GM18517 (cell line): ENCODE measurements at regions not wholly inside any gene's neighbourhood (a gene's known extent, or its start where the extent isn't known, plus 50 kb on each side); places are given as distances from the start of the nearest gene placed in this dataset.
"Not testable (repeated sequence)": the region's sequence is repeated elsewhere in the genome, so short reads cannot be mapped to it uniquely, and the experiment has no call there.

ENCODE experiments used
- ATAC-seq: cut with Tn5 transposase; IDR thresholded peaks from one replicate; pipeline ENCODE4 v1.9.1; 2021; ENCODE audit warnings: mild to moderate bottlenecking, moderate library complexity; ENCODE audit not compliant: unreplicated experiment

DNA sequence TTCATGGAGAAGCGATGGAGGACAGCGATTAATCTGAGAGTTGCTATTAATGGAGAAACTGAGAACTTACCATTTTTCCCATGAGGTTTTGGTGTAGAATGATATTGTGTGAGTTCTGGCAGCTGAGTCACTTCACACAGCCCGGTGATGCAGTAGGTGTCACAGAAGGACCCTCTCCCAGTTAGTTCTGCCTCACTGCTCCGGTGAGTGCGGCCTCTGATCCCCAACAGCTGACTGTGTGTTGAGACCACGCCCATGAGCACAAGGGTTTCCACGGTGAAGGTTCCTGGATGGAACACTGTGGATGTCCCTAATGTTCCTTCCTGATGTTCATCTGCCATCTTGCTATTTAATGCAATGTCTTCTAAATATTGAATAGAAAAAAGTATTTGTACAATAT, 114.0 kb upstream of the SULF2 start:
- ATAC-seq = not testable (repeated sequence)

GRCh38 chr20:47897461-47897860, 112.2 kb upstream of the SULF2 start:
- ATAC-seq = no peak

DNA sequence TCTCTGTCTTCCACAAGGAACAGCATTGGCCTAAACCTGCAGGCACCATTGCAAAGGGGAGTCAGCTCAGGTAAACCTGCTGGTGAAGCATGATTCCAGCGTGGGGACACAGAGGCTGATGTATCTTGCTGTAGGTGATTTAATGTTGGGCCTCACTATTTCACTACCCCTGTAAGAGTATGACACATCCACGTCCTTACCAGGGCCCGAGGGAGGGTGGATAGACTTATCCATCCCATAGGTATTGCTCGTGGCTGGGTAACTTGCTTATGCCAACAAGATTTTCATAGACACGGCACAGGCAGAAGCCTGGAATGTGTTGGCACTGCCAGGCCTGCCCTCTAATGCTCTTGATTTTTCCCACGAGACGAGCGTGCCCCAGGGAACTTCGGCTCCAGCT, 107.4 kb upstream of the SULF2 start:
- not testable (repeated sequence) for ATAC-seq

- ATAC-seq = not testable (repeated sequence)
Measured at GRCh38 chr20:47890708-47891107, 105.4 kb upstream of the SULF2 start.

DNA sequence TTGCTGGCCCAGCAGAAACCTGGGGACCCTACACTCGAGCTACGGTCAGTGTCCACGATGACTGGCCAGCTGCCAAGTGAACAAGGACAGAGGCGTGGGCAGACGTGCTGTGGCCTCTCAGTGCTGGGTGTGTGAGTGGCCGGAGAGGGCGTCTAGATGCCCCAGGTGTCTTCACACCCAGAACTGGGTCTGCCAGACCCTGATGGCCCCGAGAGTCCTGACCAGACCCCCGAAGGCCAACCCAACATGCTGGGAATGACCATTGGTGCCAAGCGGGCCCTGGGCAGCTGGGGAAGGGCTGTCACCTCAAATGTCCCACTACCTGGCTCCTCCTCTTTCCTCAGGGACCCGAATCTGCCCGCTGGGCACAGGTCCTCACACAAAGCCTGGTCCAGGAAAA, 104.5 kb upstream of the SULF2 start:
- ATAC-seq = not testable (repeated sequence)

DNA sequence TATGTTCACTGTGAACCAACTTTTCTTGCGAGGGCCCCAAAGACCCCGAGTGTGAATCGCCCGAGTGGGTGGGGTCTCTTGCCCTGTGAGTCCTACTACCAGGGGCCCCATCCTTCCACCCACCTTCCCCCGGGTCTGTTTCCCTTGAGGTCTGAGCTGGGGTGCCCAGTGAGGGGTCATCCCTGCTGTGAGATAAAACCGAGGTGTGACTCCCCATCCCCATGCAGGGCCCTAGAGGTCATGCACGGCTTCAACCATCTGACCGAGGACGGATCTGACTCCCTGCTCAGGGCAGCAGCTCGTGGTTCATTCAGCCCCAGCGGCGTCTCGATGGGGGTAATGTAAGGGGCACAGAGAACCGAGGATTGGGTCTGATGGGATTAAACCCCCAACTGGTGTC, 103.1 kb upstream of the SULF2 start:
- no peak for ATAC-seq

GRCh38 chr20:47887477-47888080, 102.3 kb upstream of the SULF2 start:
- ATAC-seq = no peak

DNA sequence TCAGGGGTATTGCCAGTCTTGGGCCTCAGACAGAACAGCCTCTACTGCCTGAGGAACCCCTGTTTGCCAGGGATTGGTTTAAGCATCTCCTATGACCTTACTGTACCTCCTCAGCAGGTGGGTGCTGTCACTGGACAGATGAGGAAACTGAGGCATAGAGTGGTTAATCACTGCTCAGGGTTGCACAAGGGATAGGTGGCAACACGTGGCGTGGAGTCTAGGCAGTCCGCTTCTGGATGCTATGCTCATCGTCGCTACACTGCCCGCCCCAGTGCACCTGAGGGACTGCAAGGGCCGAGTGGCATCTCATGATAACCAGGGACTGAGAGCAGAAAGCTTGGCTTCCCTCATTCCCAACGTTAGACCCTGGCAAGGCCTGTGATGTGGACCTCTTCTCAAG, 101.8 kb upstream of the SULF2 start:
- no peak for ATAC-seq

DNA sequence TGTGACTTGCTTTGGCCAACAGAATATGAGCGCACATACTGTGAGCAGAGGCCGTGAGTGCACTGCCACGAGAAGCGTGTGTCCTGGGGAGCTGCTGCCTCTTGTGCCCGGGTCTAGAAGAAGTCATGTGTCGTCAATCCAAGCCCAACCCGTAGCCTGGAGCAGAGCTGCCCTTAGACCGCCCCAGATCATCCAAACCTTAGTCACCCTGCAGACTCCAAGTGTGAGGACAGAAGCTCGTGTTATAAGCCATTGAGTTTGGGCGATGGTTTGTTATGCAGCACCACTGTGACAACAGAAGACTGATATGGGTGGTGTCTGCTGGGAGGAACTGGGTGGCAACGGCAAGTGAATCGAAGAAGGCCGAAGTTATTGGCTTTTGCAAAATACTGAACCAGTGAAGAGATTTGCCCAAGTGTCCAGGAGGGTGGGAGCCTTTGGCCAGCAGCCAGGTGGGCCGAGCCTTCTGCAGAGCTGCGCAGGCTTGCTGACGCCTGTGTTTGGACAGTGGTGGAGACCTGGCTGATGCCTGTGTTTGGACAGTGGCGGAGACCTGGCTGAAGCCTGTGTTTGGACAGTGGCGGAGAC, 101.3 kb upstream of the SULF2 start:
- ATAC-seq = no peak

- ATAC-seq = no peak
Measured at GRCh38 chr20:47885909-47886453, 100.7 kb upstream of the SULF2 start.

DNA sequence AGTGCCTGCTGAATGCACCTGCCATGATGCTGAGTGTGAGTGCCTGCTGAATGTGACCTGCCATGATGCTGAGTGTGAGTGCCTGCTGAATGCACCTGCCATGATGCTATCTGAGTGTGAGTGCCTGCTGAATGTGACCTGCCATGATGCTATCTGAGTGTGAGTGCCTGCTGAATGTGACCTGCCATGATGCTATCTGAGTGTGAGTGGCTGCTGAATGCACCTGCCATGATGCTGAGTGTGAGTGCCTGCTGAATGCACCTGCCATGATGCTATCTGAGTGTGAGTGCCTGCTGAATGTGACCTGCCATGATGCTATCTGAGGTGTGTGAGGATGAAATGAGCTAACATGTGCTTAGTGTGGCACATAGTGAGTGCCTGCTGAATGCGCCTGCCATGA, 98.7 kb upstream of the SULF2 start:
- not testable (repeated sequence) for ATAC-seq

DNA sequence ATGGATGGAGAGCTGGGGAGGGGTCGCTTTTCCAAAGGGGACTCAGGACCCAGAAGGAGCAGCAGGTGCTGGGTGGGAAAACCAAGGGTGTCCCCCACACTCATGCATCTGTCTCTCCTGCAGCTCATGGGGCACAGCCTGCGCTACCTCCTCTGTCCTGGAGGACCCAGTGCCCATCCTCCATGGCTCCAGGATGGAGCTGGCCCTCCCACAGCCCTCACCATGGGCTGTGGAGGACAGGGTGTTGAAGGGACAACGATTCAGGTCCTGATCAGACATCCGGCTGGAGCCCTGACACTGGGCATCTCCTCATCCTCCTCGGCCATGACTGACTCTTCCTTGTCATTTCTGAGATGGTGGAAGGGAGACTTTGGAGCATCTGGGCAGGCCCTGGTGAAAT, 97.9 kb upstream of the SULF2 start:
- ATAC-seq = no peak

- no peak for ATAC-seq
Measured at GRCh38 chr20:47879771-47880170, 94.5 kb upstream of the SULF2 start.

DNA sequence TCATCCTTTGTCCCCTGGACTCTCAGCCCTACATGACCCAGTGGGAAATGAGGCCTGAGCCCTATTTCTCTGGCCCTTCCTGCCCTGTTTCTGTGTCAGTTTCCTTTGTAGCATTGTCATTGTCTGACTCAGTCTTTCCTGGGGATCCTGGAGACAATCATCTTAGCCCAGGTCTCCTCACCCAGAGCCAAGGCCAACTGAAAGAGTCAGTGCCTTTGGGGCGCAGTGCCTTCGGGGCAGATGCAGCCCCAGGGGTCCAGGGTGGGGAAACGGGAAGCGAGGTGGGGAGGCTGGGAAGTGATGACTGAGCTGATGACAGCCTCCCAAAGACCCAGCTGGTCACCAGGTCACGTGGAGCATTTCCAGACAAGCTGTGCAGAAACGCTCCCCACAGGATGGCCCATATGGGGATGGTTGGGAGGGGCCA, 93.3 kb upstream of the SULF2 start:
- ATAC-seq = no peak

GRCh38 chr20:47876311-47877088, 91.2 kb upstream of the SULF2 start:
- no peak for ATAC-seq

- ATAC-seq = no peak
Measured at GRCh38 chr20:47875297-47876025, 90.2 kb upstream of the SULF2 start.

- ATAC-seq = no peak
Measured at GRCh38 chr20:47872341-47872740, 87.1 kb upstream of the SULF2 start.

DNA sequence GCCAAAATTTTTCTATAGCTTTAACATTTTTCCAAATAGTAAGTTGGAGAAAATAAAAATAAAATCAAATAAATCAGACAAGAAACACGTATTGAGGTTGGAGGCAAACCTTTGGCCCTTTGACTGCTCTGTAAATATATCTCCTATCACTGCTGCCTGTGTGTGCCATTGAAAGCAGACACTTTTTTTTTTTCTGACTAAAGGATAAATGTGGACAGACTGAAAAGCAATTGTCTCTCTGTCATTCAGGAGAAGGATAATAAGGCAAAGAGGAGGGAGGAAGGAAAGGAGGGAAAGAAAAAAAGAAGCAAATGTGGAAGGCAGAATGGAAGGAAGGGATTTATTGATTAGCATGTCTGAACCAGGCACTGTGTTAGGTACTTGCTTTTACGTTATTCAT, 85.2 kb upstream of the SULF2 start:
- no peak for ATAC-seq

- ATAC-seq = no peak
Measured at GRCh38 chr20:47868744-47869143, 83.5 kb upstream of the SULF2 start.

GRCh38 chr20:47868236-47868635, 83.0 kb upstream of the SULF2 start:
- no peak for ATAC-seq

GRCh38 chr20:47867831-47868230, 82.5 kb upstream of the SULF2 start:
- ATAC-seq = no peak
